T-helper 1 cell treated with Interleukin-12 subunit alpha and Interleukin-12 subunit beta and Interleukin-4 antibody, amounts not matched to agents 30 μg/mL and 1 μg/mL, for 36 hours (primary cell): ENCODE measurements at regions not wholly inside any gene's neighbourhood (a gene's known extent, or its start where the extent isn't known, plus 50 kb on each side); places are given as distances from the start of the nearest gene placed in this dataset.
"Not testable (repeated sequence)": the region's sequence is repeated elsewhere in the genome, so short reads cannot be mapped to it uniquely, and the experiment has no call there.

Source experiments
- H3K27ac Mint-ChIP-seq: one replicate; pipeline ENCODE4 v1.8.0; 2021; ENCODE audit warnings: mild to moderate bottlenecking, mixed read lengths
- H3K27me3 Mint-ChIP-seq: one replicate; pipeline ENCODE4 v1.8.0; 2021; ENCODE audit warnings: low read depth, mixed read lengths
- H3K36me3 Mint-ChIP-seq: one replicate; pipeline ENCODE4 v1.8.0; 2021; ENCODE audit warnings: low read depth, mixed read lengths
- H3K4me1 Mint-ChIP-seq: one replicate; pipeline ENCODE4 v1.8.0; 2021; ENCODE audit warnings: low read depth, mixed read lengths
- H3K4me3 Mint-ChIP-seq: one replicate; pipeline ENCODE4 v1.8.0; 2021; ENCODE audit warnings: mild to moderate bottlenecking, moderate library complexity, mixed read lengths
- H3K9me3 Mint-ChIP-seq: one replicate; pipeline ENCODE4 v1.8.0; 2021; ENCODE audit warnings: mixed read lengths

GRCh38 chr18:60075477-60075876 is 175.7 kb downstream of the PMAIP1 start:
- H3K4me3 Mint-ChIP-seq = no peak overlapping the region
- H3K27ac Mint-ChIP-seq = no peak overlapping the region
- no peaks in the 10 kb centered on the region for H3K27me3 Mint-ChIP-seq
- H3K36me3 Mint-ChIP-seq = no peaks in the 10 kb centered on the region
- no peaks in the 10 kb centered on the region for H3K4me1 Mint-ChIP-seq
- no peaks in the 10 kb centered on the region for H3K9me3 Mint-ChIP-seq

GRCh38 chr18:60070631-60071030 is 170.8 kb downstream of the PMAIP1 start:
- Mint-ChIP-seq H3K4me3 (no peak overlapping the region), H3K9me3 (no peaks in the 10 kb centered on the region), H3K27me3 (no peaks in the 10 kb centered on the region), H3K27ac (no peak overlapping the region), H3K4me1 (no peaks in the 10 kb centered on the region), H3K36me3 (no peaks in the 10 kb centered on the region)

- Mint-ChIP-seq H3K4me1 (no peaks in the 10 kb centered on the region), H3K4me3 (no peak overlapping the region), H3K27ac (no peak overlapping the region), H3K27me3 (no peaks in the 10 kb centered on the region), H3K9me3 (no peaks in the 10 kb centered on the region), H3K36me3 (no peaks in the 10 kb centered on the region)
Observed at GRCh38 chr18:60069145-60069544, 169.3 kb downstream of the PMAIP1 start.

- no peak overlapping the region for H3K4me3 Mint-ChIP-seq
- H3K27ac Mint-ChIP-seq = no peak overlapping the region
- no peaks in the 10 kb centered on the region for H3K36me3 Mint-ChIP-seq
- H3K27me3 Mint-ChIP-seq = no peaks in the 10 kb centered on the region
- no peaks in the 10 kb centered on the region for H3K4me1 Mint-ChIP-seq
- no peaks in the 10 kb centered on the region for H3K9me3 Mint-ChIP-seq
Observed at GRCh38 chr18:60067426-60068210, 167.8 kb downstream of the PMAIP1 start.

GRCh38 chr18:60066219-60066975 is 166.6 kb downstream of the PMAIP1 start:
- no peak overlapping the region for H3K4me3 Mint-ChIP-seq
- H3K9me3 Mint-ChIP-seq = no peaks in the 10 kb centered on the region
- no peaks in the 10 kb centered on the region for H3K27me3 Mint-ChIP-seq
- H3K36me3 Mint-ChIP-seq = no peaks in the 10 kb centered on the region
- no peak overlapping the region for H3K27ac Mint-ChIP-seq
- no peaks in the 10 kb centered on the region for H3K4me1 Mint-ChIP-seq

- Mint-ChIP-seq H3K27me3 (no peaks in the 10 kb centered on the region), H3K27ac (no peak overlapping the region), H3K4me3 (no peak overlapping the region), H3K36me3 (no peaks in the 10 kb centered on the region), H3K4me1 (no peaks in the 10 kb centered on the region), H3K9me3 (no peaks in the 10 kb centered on the region)
Observed at GRCh38 chr18:60064271-60064670, 164.5 kb downstream of the PMAIP1 start.

- not testable (repeated sequence) for H3K4me3 Mint-ChIP-seq, H3K9me3 Mint-ChIP-seq, H3K36me3 Mint-ChIP-seq, H3K27ac Mint-ChIP-seq, H3K4me1 Mint-ChIP-seq, H3K27me3 Mint-ChIP-seq
Observed at GRCh38 chr18:60062831-60063230, 163.0 kb downstream of the PMAIP1 start.

GRCh38 chr18:60062396-60062795 is 162.6 kb downstream of the PMAIP1 start:
- no peaks in the 10 kb centered on the region for H3K27me3 Mint-ChIP-seq
- no peak overlapping the region for H3K27ac Mint-ChIP-seq
- H3K9me3 Mint-ChIP-seq = no peaks in the 10 kb centered on the region
- no peaks in the 10 kb centered on the region for H3K36me3 Mint-ChIP-seq
- H3K4me1 Mint-ChIP-seq = no peaks in the 10 kb centered on the region
- no peak overlapping the region for H3K4me3 Mint-ChIP-seq

- Mint-ChIP-seq H3K36me3 (no peaks in the 10 kb centered on the region), H3K4me1 (no peaks in the 10 kb centered on the region), H3K27ac (no peak overlapping the region), H3K4me3 (no peak overlapping the region), H3K9me3 (no peaks in the 10 kb centered on the region), H3K27me3 (no peaks in the 10 kb centered on the region)
Observed at GRCh38 chr18:60060578-60060977, 160.8 kb downstream of the PMAIP1 start.

GRCh38 chr18:60060026-60060425 is 160.2 kb downstream of the PMAIP1 start:
- H3K9me3 Mint-ChIP-seq = no peaks in the 10 kb centered on the region
- no peak overlapping the region for H3K4me3 Mint-ChIP-seq
- H3K4me1 Mint-ChIP-seq = no peaks in the 10 kb centered on the region
- no peak overlapping the region for H3K27ac Mint-ChIP-seq
- H3K27me3 Mint-ChIP-seq = no peaks in the 10 kb centered on the region
- no peaks in the 10 kb centered on the region for H3K36me3 Mint-ChIP-seq

- Mint-ChIP-seq H3K4me3 (no peak overlapping the region), H3K27ac (no peak overlapping the region), H3K9me3 (no peaks in the 10 kb centered on the region), H3K4me1 (no peaks in the 10 kb centered on the region), H3K36me3 (no peaks in the 10 kb centered on the region), H3K27me3 (no peaks in the 10 kb centered on the region)
Observed at GRCh38 chr18:60059216-60059615, 159.4 kb downstream of the PMAIP1 start.

- no peak overlapping the region for H3K27ac Mint-ChIP-seq
- H3K9me3 Mint-ChIP-seq = no peaks in the 10 kb centered on the region
- no peaks in the 10 kb centered on the region for H3K36me3 Mint-ChIP-seq
- no peak overlapping the region for H3K4me3 Mint-ChIP-seq
- H3K4me1 Mint-ChIP-seq = no peaks in the 10 kb centered on the region
- peaks cover 10% of the 10 kb centered on the region for H3K27me3 Mint-ChIP-seq
Observed at GRCh38 chr18:60053747-60054304, 154.0 kb downstream of the PMAIP1 start.

GRCh38 chr18:60050821-60051220 is 151.0 kb downstream of the PMAIP1 start:
- Mint-ChIP-seq H3K27me3 (peaks cover 10% of the 10 kb centered on the region), H3K4me1 (no peaks in the 10 kb centered on the region), H3K4me3 (no peak overlapping the region), H3K27ac (no peak overlapping the region), H3K9me3 (no peaks in the 10 kb centered on the region), H3K36me3 (no peaks in the 10 kb centered on the region)

GRCh38 chr18:60049172-60049571 is 149.4 kb downstream of the PMAIP1 start:
- Mint-ChIP-seq H3K27ac (no peak overlapping the region), H3K36me3 (no peaks in the 10 kb centered on the region), H3K9me3 (no peaks in the 10 kb centered on the region), H3K4me1 (no peaks in the 10 kb centered on the region), H3K4me3 (no peak overlapping the region), H3K27me3 (peaks cover 10% of the 10 kb centered on the region)

- no peaks in the 10 kb centered on the region for H3K36me3 Mint-ChIP-seq
- H3K27ac Mint-ChIP-seq = no peak overlapping the region
- H3K9me3 Mint-ChIP-seq = no peaks in the 10 kb centered on the region
- no peaks in the 10 kb centered on the region for H3K4me1 Mint-ChIP-seq
- H3K4me3 Mint-ChIP-seq = no peak overlapping the region
- H3K27me3 Mint-ChIP-seq = peaks cover 10% of the 10 kb centered on the region
Observed at GRCh38 chr18:60047556-60047955, 147.8 kb downstream of the PMAIP1 start.
